PC-3 (cell line): ENCODE measurements at regions not wholly inside any gene's neighbourhood (a gene's known extent, or its start where the extent isn't known, plus 50 kb on each side); places are given as distances from the start of the nearest gene placed in this dataset.

Source experiments
- ATAC-seq: fragments of 200-7000 bp; cut with Tn5 transposase; 2 replicates; pipeline ENCODE4 v1.9.1; 2020; ENCODE audit warnings: mild to moderate bottlenecking, moderate library complexity
- BruUV-seq: library from RNA; stranded (reverse); fragments of 400-500 nt; replicated peaks from 2 replicates; lab custom pipeline; 2021; lab: Mats Ljungman, UMichigan
- CTCF ChIA-PET: fragments of 300-600 bp; sonication (Branson Sonifier 250); formaldehyde crosslinking; loops from one replicate; lab custom pipeline; 2022; ENCODE audit warnings: antibody characterized with exemption; lab: Charles Lee
- POLR2A ChIA-PET: fragments of 300-600 bp; sonication (Branson Sonifier 250); formaldehyde crosslinking; loops from one replicate; lab custom pipeline; 2022; ENCODE audit warnings: antibody characterized with exemption; ENCODE audit not compliant: unreplicated experiment; lab: Charles Lee
- DNase-seq: peaks from one replicate; pipeline ENCODE4 v3.0.0-alpha.2; 2015
- H2AFZ ChIP-seq: fragments of 300-600 bp; sonication (generic); 2 replicates; pipeline ENCODE4 v1.6.0; 2016; ENCODE audit warnings: antibody characterized with exemption, low read length
- H3F3A ChIP-seq: fragments of 300-600 bp; sonication (generic); one replicate; pipeline ENCODE4 v1.6.0; 2017; ENCODE audit warnings: antibody characterized with exemption, low read length, control low read depth, mild to moderate bottlenecking; ENCODE audit not compliant: unreplicated experiment
- H3K27ac ChIP-seq: fragments of 300-600 bp; sonication (generic); 2 replicates; pipeline ENCODE4 v1.5.1; 2016; ENCODE audit warnings: mild to moderate bottlenecking, low read length
- H3K27me3 ChIP-seq: fragments of 300-600 bp; sonication (generic); 2 replicates; pipeline ENCODE4 v1.6.1; 2016; ENCODE audit warnings: low read length, mixed read lengths
- H3K36me3 ChIP-seq: fragments of 300-600 bp; sonication (generic); 2 replicates; pipeline ENCODE4 v1.6.1; 2016; ENCODE audit warnings: low read depth, mixed run types, low read length, mixed read lengths
- H3K4me1 ChIP-seq: fragments of 300-600 bp; sonication (generic); 2 replicates; pipeline ENCODE4 v1.5.1; 2016; ENCODE audit warnings: low read length; ENCODE audit not compliant: insufficient read depth
- H3K4me2 ChIP-seq: fragments of 300-600 bp; sonication (generic); 2 replicates; pipeline ENCODE4 v1.6.0; 2016; ENCODE audit warnings: low read length
- H3K4me3 ChIP-seq: fragments of 300-600 bp; sonication (generic); 2 replicates; pipeline ENCODE4 v1.5.1; 2016; ENCODE audit warnings: mild to moderate bottlenecking, low read length, mixed read lengths
- H3K79me2 ChIP-seq: fragments of 300-600 bp; sonication (generic); 2 replicates; pipeline ENCODE4 v1.6.1; 2017; ENCODE audit warnings: low read length, mixed read lengths
- H3K9ac ChIP-seq: fragments of 300-600 bp; sonication (generic); 2 replicates; pipeline ENCODE4 v1.6.0; 2016; ENCODE audit warnings: mild to moderate bottlenecking, low read length
- H3K9me2 ChIP-seq: fragments of 300-600 bp; sonication (generic); replicated peaks from 2 replicates; pipeline ENCODE4 v1.6.1; 2016; ENCODE audit warnings: mixed run types, low read length, mixed read lengths
- H3K9me3 ChIP-seq: fragments of 300-600 bp; sonication (generic); 2 replicates; pipeline ENCODE4 v1.6.1; 2016; ENCODE audit warnings: low read length, mixed read lengths
- H4K20me1 ChIP-seq: fragments of 300-600 bp; sonication (generic); 2 replicates; pipeline ENCODE4 v1.6.1; 2016; ENCODE audit warnings: low read length, mixed read lengths
- CTCF ChIP-seq: fragments of 300-600 bp; sonication (generic); conservative IDR thresholded peaks from 2 replicates; pipeline ENCODE4 v1.5.1; 2017; ENCODE audit warnings: antibody characterized with exemption, low read depth, mild to moderate bottlenecking, low read length
- EZH2 ChIP-seq: fragments of 300-600 bp; sonication (generic); IDR thresholded peaks from one replicate; pipeline ENCODE4 v1.6.1; 2017; ENCODE audit warnings: antibody characterized with exemption, mild to moderate bottlenecking, low read length; ENCODE audit not compliant: unreplicated experiment
- EZH2phosphoT487 ChIP-seq: fragments of 300-600 bp; sonication (generic); IDR thresholded peaks from 2 replicates; pipeline ENCODE4 v1.6.1; 2018; ENCODE audit warnings: mild to moderate bottlenecking, antibody characterized with exemption, low read length, borderline replicate concordance
- intact Hi-C: fragments of 100-400 bp; cut with micrococcal nuclease; formaldehyde crosslinking; loops from 2 replicates; pipeline ENCODE4 v1.9.0; 2023

GRCh38 chr9:89974582-89974981, 369.8 kb downstream of the GADD45G start:
- intact Hi-C loops = no loop called here
- no peaks in the 10 kb centered on the region for H3K79me2 ChIP-seq
- no peaks in the 10 kb centered on the region for H4K20me1 ChIP-seq
- H3K27ac ChIP-seq = no peak overlapping the region
- no peaks in the 10 kb centered on the region for H3K9me3 ChIP-seq
- no TSS peak for BruUV-seq
- no peaks in the 10 kb centered on the region for H3K9me2 ChIP-seq
- no peaks in the 10 kb centered on the region for H3K4me1 ChIP-seq
- TF ChIP-seq CTCF (no peak), EZH2phosphoT487 (no peak), EZH2 (no peak)
- H2AFZ ChIP-seq = no peak overlapping the region
- H3K9ac ChIP-seq = no peak overlapping the region
- no peaks in the 10 kb centered on the region for H3F3A ChIP-seq
- POLR2A ChIA-PET = no interaction called here
- H3K4me3 ChIP-seq = no peak overlapping the region
- CTCF ChIA-PET = no interaction called here
- H3K27me3 ChIP-seq = peaks cover 5% of the 10 kb centered on the region; the same call in 1 of the 2 replicates
- DNase-seq (no peak), ATAC-seq (no peak)
- no peaks in the 10 kb centered on the region for H3K36me3 ChIP-seq
- no peak overlapping the region for H3K4me2 ChIP-seq

- Histone ChIP-seq H3K79me2 (no peaks in the 10 kb centered on the region), H3K4me3 (no peak overlapping the region), H2AFZ (no peak overlapping the region), H4K20me1 (no peaks in the 10 kb centered on the region), H3K36me3 (no peaks in the 10 kb centered on the region), H3F3A (no peaks in the 10 kb centered on the region), H3K9me3 (no peaks in the 10 kb centered on the region), H3K4me1 (no peaks in the 10 kb centered on the region), H3K27me3 (peaks cover 5% of the 10 kb centered on the region; the same call in 1 of the 2 replicates), H3K9me2 (no peaks in the 10 kb centered on the region), H3K27ac (no peak overlapping the region), H3K4me2 (no peak overlapping the region), H3K9ac (no peak overlapping the region)
- POLR2A ChIA-PET = no interaction called here
- ATAC-seq (no peak), DNase-seq (no peak)
- CTCF ChIA-PET = no interaction called here
- BruUV-seq = no TSS peak
- TF ChIP-seq EZH2phosphoT487 (no peak), EZH2 (no peak), CTCF (no peak)
- intact Hi-C loops = no loop called here
These were observed 370.2 kb downstream of the GADD45G start for GRCh38 chr9:89975024-89975423.

GRCh38 chr9:89975630-89976029, 370.8 kb downstream of the GADD45G start:
- no peak overlapping the region for H2AFZ ChIP-seq
- no peak overlapping the region for H3K4me3 ChIP-seq
- no peak overlapping the region for H3K4me2 ChIP-seq
- no peak overlapping the region for H3K27ac ChIP-seq
- no peak for TF ChIP-seq CTCF
- no peak for TF ChIP-seq EZH2phosphoT487
- no peak for TF ChIP-seq EZH2
- H3F3A ChIP-seq = no peaks in the 10 kb centered on the region
- BruUV-seq = no TSS peak
- ChIA-PET POLR2A (no interaction called here), CTCF (no interaction called here)
- H3K36me3 ChIP-seq = no peaks in the 10 kb centered on the region
- intact Hi-C loops = no loop called here
- DNase-seq (no peak), ATAC-seq (no peak)
- peaks cover 5% of the 10 kb centered on the region; the same call in 1 of the 2 replicates for H3K27me3 ChIP-seq
- H3K9me2 ChIP-seq = no peaks in the 10 kb centered on the region
- no peaks in the 10 kb centered on the region for H4K20me1 ChIP-seq
- H3K9ac ChIP-seq = no peak overlapping the region
- H3K79me2 ChIP-seq = no peaks in the 10 kb centered on the region
- no peaks in the 10 kb centered on the region for H3K9me3 ChIP-seq
- no peaks in the 10 kb centered on the region for H3K4me1 ChIP-seq
